ENCODE measurements at regions not wholly inside any gene's neighbourhood (a gene's known extent, or its start where the extent isn't known, plus 50 kb on each side); places are given as distances from the start of the nearest gene placed in this dataset.

GRCh38 chr16:54605536-54606066 lies 319.0 kb upstream of the IRX3 start:
- DNase-seq (no peak), ATAC-seq (ENCODE audit: poor library complexity) (no peak)
- H3K27me3 ChIP-seq (ENCODE audit: control insufficient read depth in 1 of 2, insufficient read depth in 2 of 2, low read length in 2 of 2): no peaks in the 10 kb centered on the region
- ChIA-PET POLR2A (no interaction called here), CTCF (no interaction called here)
- no peak overlapping the region for H3K4me3 ChIP-seq (ENCODE audit: low read length)
- H3K9me3 ChIP-seq (ENCODE audit: control insufficient read depth in 1 of 2, insufficient read depth in 1 of 2, low read length in 2 of 2): peaks cover 5 to 14% of the 10 kb centered on the region in 2 experiments
- intact Hi-C loops (cut with DNase I, micrococcal nuclease): no loop called here
- no peaks in the 10 kb centered on the region for H3K36me3 Mint-ChIP-seq (ENCODE audit: low read depth)
- peaks cover 8% of the 10 kb centered on the region for H3K27me3 Mint-ChIP-seq
- H3K9me3 Mint-ChIP-seq: peaks cover 12% of the 10 kb centered on the region
- H3K4me3 Mint-ChIP-seq: no peak overlapping the region
- H3K4me1 ChIP-seq (ENCODE audit: insufficient read depth, low read length): no peaks in the 10 kb centered on the region
- H3K27ac ChIP-seq (ENCODE audit: low read depth in 1 of 2, low read length in 2 of 2): no peak overlapping the region
- no peak overlapping the region for H3K27ac Mint-ChIP-seq
- no peaks in the 10 kb centered on the region for H3K4me1 Mint-ChIP-seq (ENCODE audit: low read depth)
- TF ChIP-seq CTCF (IDR thresholded peaks at IDR 0.05): no peak
- H3K36me3 ChIP-seq (ENCODE audit: insufficient read depth, low read length): no peaks in the 10 kb centered on the region

- H3K9me3 ChIP-seq (ENCODE audit: control insufficient read depth in 1 of 2, insufficient read depth in 1 of 2, low read length in 2 of 2): peaks cover 5 to 14% of the 10 kb centered on the region in 2 experiments
- H3K4me3 ChIP-seq (ENCODE audit: low read length): no peak overlapping the region
- POLR2A ChIA-PET: no interaction called here
- Mint-ChIP-seq H3K27ac (no peak overlapping the region), H3K4me1 (ENCODE audit: low read depth) (no peaks in the 10 kb centered on the region), H3K27me3 (peaks cover 9% of the 10 kb centered on the region), H3K4me3 (no peak overlapping the region), H3K36me3 (ENCODE audit: low read depth) (no peaks in the 10 kb centered on the region), H3K9me3 (peaks cover 11% of the 10 kb centered on the region)
- H3K4me1 ChIP-seq (ENCODE audit: insufficient read depth, low read length): no peaks in the 10 kb centered on the region
- intact Hi-C loops (cut with DNase I, micrococcal nuclease): no loop called here
- TF ChIP-seq CTCF (IDR thresholded peaks at IDR 0.05): no peak
- no peak for DNase-seq
- no peak overlapping the region for H3K27ac ChIP-seq (ENCODE audit: low read depth in 1 of 2, low read length in 2 of 2)
- CTCF ChIA-PET: no interaction called here
- no peaks in the 10 kb centered on the region for H3K36me3 ChIP-seq (ENCODE audit: insufficient read depth, low read length)
- no peaks in the 10 kb centered on the region for H3K27me3 ChIP-seq (ENCODE audit: control insufficient read depth in 1 of 2, insufficient read depth in 2 of 2, low read length in 2 of 2)
- no peak for ATAC-seq (ENCODE audit: poor library complexity)
Measured at GRCh38 chr16:54602666-54603065, 316.1 kb upstream of the IRX3 start.

GRCh38 chr16:54597222-54597621 lies 310.6 kb upstream of the IRX3 start:
- Mint-ChIP-seq H3K4me1 (ENCODE audit: low read depth) (no peaks in the 10 kb centered on the region), H3K36me3 (ENCODE audit: low read depth) (no peaks in the 10 kb centered on the region), H3K27ac (no peak overlapping the region), H3K27me3 (peaks cover 37% of the 10 kb centered on the region), H3K9me3 (peaks cover 2% of the 10 kb centered on the region), H3K4me3 (no peak overlapping the region)
- peaks cover 2 to 13% of the 10 kb centered on the region in 2 experiments for H3K27me3 ChIP-seq (ENCODE audit: control insufficient read depth in 1 of 2, insufficient read depth in 2 of 2, low read length in 2 of 2)
- H3K9me3 ChIP-seq (ENCODE audit: control insufficient read depth in 1 of 2, insufficient read depth in 1 of 2, low read length in 2 of 2): peaks cover 0 to 5% of the 10 kb centered on the region in 2 experiments
- no peak for ATAC-seq (ENCODE audit: poor library complexity)
- CTCF ChIA-PET: no interaction called here
- TF ChIP-seq CTCF (IDR thresholded peaks at IDR 0.05): no peak
- intact Hi-C loops (cut with DNase I, micrococcal nuclease): no loop called here
- no peaks in the 10 kb centered on the region for H3K36me3 ChIP-seq (ENCODE audit: insufficient read depth, low read length)
- no peak overlapping the region for H3K4me3 ChIP-seq (ENCODE audit: low read length)
- POLR2A ChIA-PET: no interaction called here
- no peaks in the 10 kb centered on the region for H3K4me1 ChIP-seq (ENCODE audit: insufficient read depth, low read length)
- DNase-seq: no peak
- no peak overlapping the region for H3K27ac ChIP-seq (ENCODE audit: low read depth in 1 of 2, low read length in 2 of 2)

Measured in CD4-positive, alpha-beta T cell (primary cell).